ENCODE measurements at regions not wholly inside any gene's neighbourhood (a gene's known extent, or its start where the extent isn't known, plus 50 kb on each side); places are given as distances from the start of the nearest gene placed in this dataset.

- TF ChIP-seq, protein P1, sequence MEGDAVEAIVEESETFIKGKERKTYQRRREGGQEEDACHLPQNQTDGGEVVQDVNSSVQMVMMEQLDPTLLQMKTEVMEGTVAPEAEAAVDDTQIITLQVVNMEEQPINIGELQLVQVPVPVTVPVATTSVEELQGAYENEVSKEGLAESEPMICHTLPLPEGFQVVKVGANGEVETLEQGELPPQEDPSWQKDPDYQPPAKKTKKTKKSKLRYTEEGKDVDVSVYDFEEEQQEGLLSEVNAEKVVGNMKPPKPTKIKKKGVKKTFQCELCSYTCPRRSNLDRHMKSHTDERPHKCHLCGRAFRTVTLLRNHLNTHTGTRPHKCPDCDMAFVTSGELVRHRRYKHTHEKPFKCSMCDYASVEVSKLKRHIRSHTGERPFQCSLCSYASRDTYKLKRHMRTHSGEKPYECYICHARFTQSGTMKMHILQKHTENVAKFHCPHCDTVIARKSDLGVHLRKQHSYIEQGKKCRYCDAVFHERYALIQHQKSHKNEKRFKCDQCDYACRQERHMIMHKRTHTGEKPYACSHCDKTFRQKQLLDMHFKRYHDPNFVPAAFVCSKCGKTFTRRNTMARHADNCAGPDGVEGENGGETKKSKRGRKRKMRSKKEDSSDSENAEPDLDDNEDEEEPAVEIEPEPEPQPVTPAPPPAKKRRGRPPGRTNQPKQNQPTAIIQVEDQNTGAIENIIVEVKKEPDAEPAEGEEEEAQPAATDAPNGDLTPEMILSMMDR (IDR thresholded peaks at IDR 0.05): no peak
- no peak for TF ChIP-seq POLR2A (IDR thresholded peaks at IDR 0.05)
- no peaks in the 10 kb centered on the region for H3K4me1 ChIP-seq
- no peaks in the 10 kb centered on the region for H3K36me3 ChIP-seq
- intact Hi-C loops (cut with DNase I): no loop called here
- H3K27me3 ChIP-seq: no peaks in the 10 kb centered on the region
- H3K27ac ChIP-seq: no peak overlapping the region
- no peak for DNase-seq
- H3K9me3 ChIP-seq: no peaks in the 10 kb centered on the region
- H3K4me3 ChIP-seq (replicated peaks in 1 of 3): no peak overlapping the region
- WGBS, 2 donors: 68 to 73% methylated on average over 1 of the region's 1 CpG
These were observed 479.8 kb downstream of the KLHL13 start for GRCh38 chrX:117636826-117637225.

DNA sequence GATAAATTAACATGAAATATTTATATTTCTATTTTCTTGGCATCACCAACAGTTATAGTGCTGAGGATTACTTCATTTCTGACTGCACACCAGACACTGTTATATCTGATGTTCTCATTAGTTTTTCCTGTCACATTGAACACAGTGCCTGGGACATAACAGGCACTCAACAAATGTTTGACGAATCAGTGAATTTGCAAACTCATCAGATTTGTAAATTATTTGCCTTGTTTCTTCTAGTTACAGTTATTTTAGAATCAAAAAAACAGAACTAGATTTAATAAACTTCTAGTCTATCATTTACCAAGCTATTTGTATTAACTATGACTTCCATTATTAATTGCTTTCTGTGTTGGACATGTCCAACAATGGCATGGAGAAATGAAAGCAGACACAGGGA lies 483.3 kb downstream of the KLHL13 start:
- no peak for TF ChIP-seq POLR2A (IDR thresholded peaks at IDR 0.05)
- TF ChIP-seq, protein P1 (IDR thresholded peaks at IDR 0.05): no peak
- no peaks in the 10 kb centered on the region for H3K27me3 ChIP-seq
- DNase-seq: no peak
- intact Hi-C loops (cut with DNase I): no loop called here
- WGBS, 2 donors: 71 to 77% methylated on average over 1 of the region's 1 CpG
- H3K4me3 ChIP-seq (replicated peaks in 1 of 3): no peak overlapping the region
- H3K9me3 ChIP-seq: no peaks in the 10 kb centered on the region
- H3K27ac ChIP-seq: no peak overlapping the region
- H3K4me1 ChIP-seq: no peaks in the 10 kb centered on the region
- H3K36me3 ChIP-seq: no peaks in the 10 kb centered on the region

- WGBS, 2 donors: 86 to 92% methylated on average over 3 of the region's 3 CpGs
These were observed 488.2 kb downstream of the KLHL13 start for GRCh38 chrX:117628381-117628780.

DNA sequence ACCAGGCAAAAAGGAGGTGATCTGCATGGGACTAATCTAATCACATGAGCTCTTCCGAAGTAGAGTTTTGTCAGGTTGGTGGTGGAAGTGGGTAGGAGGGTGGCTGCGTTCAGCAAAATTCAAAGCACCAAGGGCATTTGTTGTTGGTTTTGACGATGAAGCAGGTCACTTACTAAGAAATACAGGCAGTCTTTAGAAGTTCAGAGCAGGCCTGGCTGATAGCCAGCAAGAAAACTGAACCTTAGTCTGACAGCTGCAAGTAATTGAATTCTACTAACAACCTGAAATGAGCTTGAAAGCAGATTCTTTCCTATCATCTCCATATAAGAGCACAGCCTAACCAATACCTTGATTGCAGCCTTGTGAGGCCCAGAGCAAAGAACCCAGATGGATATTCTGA lies 505.8 kb downstream of the KLHL13 start:
- Histone ChIP-seq H3K4me1 (no peaks in the 10 kb centered on the region), H3K36me3 (no peaks in the 10 kb centered on the region), H3K27ac (no peak overlapping the region), H3K4me3 (replicated peaks in 1 of 3) (no peak overlapping the region), H3K27me3 (no peaks in the 10 kb centered on the region), H3K9me3 (no peaks in the 10 kb centered on the region)
- TF ChIP-seq, protein P1 (IDR thresholded peaks at IDR 0.05): no peak
- no peak for TF ChIP-seq POLR2A (IDR thresholded peaks at IDR 0.05)
- intact Hi-C loops (cut with DNase I): no loop called here
- 35 to 37% methylated on average over 3 of the region's 3 CpGs for WGBS, 2 donors
- no peak for DNase-seq

More at GRCh38 chrX:117628381-117628780, 488.2 kb downstream of the KLHL13 start:
- Histone ChIP-seq H3K4me3 (replicated peaks in 1 of 3) (no peak overlapping the region), H3K36me3 (no peaks in the 10 kb centered on the region), H3K27ac (no peak overlapping the region), H3K27me3 (no peaks in the 10 kb centered on the region), H3K9me3 (no peaks in the 10 kb centered on the region), H3K4me1 (no peaks in the 10 kb centered on the region)
- intact Hi-C loops (cut with DNase I): no loop called here
- DNase-seq: no peak
- TF ChIP-seq, protein P1 (IDR thresholded peaks at IDR 0.05): no peak
- TF ChIP-seq POLR2A (IDR thresholded peaks at IDR 0.05): no peak

- intact Hi-C loops (cut with DNase I): no loop called here
- Histone ChIP-seq H3K27me3 (no peaks in the 10 kb centered on the region), H3K4me1 (no peaks in the 10 kb centered on the region), H3K27ac (no peak overlapping the region), H3K4me3 (replicated peaks in 1 of 3) (no peak overlapping the region), H3K9me3 (no peaks in the 10 kb centered on the region), H3K36me3 (no peaks in the 10 kb centered on the region)
- no peak for DNase-seq
- WGBS, 2 donors: 83 to 85% methylated on average over 3 of the region's 3 CpGs
- TF ChIP-seq, protein P1 (IDR thresholded peaks at IDR 0.05): no peak
- TF ChIP-seq POLR2A (IDR thresholded peaks at IDR 0.05): no peak
These were observed 506.6 kb downstream of the KLHL13 start for GRCh38 chrX:117610049-117610448.
